HG02938 (cell line): ENCODE measurements at regions not wholly inside any gene's neighbourhood (a gene's known extent, or its start where the extent isn't known, plus 50 kb on each side); places are given as distances from the start of the nearest gene placed in this dataset.

Experiments used
- ATAC-seq: cut with Tn5 transposase; IDR thresholded peaks from one replicate; pipeline ENCODE4 v1.9.1; 2021; ENCODE audit warnings: mild to moderate bottlenecking, moderate library complexity; ENCODE audit not compliant: unreplicated experiment

- ATAC-seq, result no peak
Measured at GRCh38 chr1:201740670-201741111, 88.3 kb upstream of the IPO9 start.

DNA sequence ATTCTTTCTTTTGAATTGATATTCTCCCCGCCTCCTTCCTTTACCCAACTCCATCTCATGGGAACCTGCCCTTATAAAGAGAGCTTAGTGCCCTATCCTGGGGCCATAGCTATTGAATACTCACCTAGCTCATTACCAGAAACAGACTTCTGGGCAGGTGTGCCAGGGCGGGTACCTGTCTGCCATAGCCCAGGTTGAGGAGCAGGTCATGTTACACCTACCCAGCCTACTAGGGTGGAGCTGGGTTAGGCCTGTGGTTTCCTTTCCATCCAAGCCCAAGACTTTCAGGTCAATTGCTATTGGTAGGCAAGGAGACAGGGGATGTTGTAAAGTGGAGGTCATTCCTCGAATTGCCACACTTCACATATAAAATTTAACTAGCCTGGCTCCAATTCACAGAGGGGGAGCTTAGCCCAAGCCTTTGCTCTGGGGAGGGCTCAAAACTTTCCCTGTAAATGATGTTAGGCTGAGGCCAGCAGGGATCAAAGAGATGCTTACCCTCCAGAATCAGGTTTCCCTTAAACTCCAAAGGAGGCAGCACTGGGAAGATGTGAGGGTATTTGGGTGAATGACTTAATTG is 87.1 kb upstream of the IPO9 start:
- no peak for ATAC-seq

- ATAC-seq, result no peak
Measured at GRCh38 chr1:201742476-201742875, 86.5 kb upstream of the IPO9 start.

DNA sequence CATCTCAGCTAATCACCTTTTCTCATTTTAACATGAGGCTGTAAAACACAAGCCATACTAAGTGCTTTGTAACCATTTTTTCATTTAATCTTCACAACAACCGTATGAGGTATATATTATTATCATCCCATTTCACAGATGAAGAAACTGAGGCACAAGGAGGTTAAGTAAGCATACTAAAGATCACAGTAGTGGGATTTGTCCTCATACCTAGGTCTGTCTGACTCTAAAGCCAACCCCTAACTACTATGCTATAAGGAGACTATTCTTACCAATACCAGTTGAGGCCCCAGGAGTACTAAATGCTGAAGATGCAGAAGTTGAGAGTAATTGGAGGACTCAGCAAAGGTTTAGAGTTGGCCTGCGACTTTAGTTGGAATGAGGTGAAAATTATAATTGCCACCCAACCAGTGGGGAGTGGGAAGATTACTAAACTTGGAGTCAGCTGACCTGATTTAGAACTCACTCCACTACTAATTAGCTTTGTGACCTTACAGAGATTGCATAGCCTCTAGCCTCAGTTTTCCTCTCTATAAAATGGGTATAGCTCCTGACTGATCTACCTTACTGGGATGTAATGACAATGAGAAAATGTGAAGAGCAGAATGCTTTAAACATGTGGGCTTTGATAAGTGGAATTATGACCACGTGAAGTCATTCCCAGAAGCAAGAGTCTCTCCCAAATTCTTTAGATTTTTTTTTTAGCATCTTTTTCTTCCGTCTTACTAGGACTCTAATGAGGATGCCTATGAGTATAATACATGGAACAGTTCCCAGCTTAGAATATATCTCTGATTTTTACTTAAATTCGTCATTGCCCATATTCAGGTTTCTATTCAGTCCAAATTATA is 85.8 kb upstream of the IPO9 start:
- ATAC-seq, result no peak

DNA sequence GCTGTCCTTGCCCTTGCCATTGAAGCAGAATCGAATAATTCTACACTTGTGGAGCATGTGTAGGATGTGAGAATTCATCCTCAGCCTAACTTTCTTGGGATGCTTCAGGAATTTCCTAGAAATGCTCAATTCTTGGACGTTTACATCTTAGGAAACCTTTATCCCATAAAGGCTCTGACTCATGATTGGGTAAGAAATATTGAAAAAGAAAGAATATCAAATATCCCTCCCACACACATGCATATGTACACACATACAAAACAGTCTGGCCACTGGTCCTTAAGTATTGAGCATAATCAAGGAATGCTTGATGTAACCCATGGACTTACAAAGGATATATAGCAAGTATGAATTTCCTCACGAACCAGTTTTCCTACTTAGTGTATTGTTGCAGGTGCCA is 83.9 kb upstream of the IPO9 start:
- no peak for ATAC-seq

- ATAC-seq, result no peak
Measured at GRCh38 chr1:201746156-201746555, 82.8 kb upstream of the IPO9 start.

- ATAC-seq, result no peak
Measured at GRCh38 chr1:201747261-201747660, 81.7 kb upstream of the IPO9 start.

- ATAC-seq, result no peak
Measured at GRCh38 chr1:201748335-201748734, 80.6 kb upstream of the IPO9 start.

- no peak for ATAC-seq
Measured at GRCh38 chr1:201749059-201749690, 79.8 kb upstream of the IPO9 start.

DNA sequence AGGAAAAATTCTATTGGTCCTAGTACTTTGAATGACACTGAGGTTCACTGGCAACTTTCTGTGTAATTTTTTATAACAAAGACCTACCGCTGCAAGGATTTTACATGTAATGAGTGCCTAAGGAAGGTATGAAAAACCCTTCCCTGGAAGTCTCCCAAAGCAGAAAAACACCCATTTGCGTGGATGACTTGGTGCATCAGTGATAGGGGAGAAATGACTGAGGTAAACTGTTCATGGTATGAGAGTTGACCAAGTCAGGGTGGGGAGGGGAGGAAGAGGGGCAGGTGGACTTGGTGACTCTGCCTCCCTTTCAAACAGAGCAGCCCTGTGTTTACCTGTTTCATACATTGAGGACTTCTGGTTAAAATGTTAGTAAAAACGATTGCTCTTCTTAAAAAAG is 78.8 kb upstream of the IPO9 start:
- ATAC-seq, result no peak

- ATAC-seq, result no peak
Measured at GRCh38 chr1:201750934-201751333, 78.0 kb upstream of the IPO9 start.

- ATAC-seq, result no peak
Measured at GRCh38 chr1:201751872-201752271, 77.1 kb upstream of the IPO9 start.

DNA sequence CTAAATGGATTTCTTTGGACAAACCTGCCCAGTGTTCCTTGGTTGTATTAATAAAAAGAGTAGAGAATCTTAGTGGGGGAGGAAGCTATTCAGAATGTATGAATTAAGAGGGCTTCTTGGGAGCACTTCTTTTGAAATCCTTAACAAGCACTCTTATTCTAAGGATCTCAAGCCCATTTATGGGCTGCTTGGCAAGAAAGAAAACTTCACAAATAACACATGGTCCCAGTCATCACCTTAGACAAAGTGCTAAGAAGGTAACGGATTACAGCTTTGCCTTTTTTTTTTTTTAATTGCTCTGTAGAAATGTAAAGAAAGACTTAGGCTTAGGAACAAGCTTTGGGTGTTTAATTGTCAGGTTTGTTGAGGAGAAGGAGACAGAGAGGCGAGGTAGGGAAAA is 76.6 kb upstream of the IPO9 start:
- ATAC-seq, result no peak

DNA sequence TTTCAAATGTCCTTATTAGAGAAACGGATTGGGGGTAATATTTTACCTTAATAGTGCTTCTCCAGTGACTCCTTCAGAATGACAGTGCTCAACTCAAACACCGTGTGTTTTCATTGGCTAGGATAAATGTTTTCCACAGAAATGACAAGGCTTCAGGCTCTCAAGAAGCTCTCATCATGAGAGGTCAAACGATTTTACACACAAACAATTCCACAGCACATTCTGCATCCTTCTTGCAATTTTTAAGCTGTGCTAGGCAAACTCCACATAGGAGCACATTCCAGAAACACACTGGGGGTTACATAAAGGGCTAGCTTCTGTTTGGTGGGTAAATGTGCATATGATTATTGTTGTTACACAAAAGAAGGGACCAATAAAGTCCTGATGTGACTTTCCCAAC is 75.5 kb upstream of the IPO9 start:
- ATAC-seq, result no peak

- no peak for ATAC-seq
Measured at GRCh38 chr1:201754353-201754752, 74.6 kb upstream of the IPO9 start.

- no peak for ATAC-seq
Measured at GRCh38 chr1:201755200-201755599, 73.8 kb upstream of the IPO9 start.

- no peak for ATAC-seq
Measured at GRCh38 chr1:201756406-201756805, 72.6 kb upstream of the IPO9 start.

- no peak for ATAC-seq
Measured at GRCh38 chr1:201758499-201759050, 70.4 kb upstream of the IPO9 start.

DNA sequence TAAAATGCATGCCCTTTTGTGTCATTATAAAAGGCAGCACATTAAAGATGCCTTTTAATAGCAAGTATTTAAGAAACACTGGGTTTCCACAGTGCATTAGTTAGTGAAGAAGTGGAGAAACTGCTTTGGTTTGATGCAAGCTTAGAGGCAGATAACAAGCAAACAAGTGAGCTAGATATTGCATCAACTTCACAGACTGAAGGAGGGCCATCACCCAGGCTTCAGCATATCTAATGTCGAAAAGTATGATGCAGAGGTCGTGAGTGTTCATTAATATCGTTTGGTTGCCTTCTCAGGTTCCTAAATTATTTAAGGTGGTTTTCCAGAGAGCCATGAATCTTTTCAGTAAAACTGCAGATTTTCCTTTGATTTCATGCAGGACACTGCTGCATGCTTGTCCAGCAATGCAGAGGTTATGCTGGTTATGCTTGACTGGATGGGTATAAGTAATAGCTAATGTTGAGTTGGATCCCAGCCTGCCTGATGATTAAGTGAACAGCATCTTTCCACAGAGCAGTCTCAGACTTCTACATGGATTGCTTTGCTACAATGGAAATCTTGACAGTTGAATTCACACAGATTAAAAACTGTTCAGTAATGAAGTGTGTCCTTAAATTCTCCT is 69.7 kb upstream of the IPO9 start:
- no peak for ATAC-seq

GRCh38 chr1:201760516-201760915 is 68.4 kb upstream of the IPO9 start:
- no peak for ATAC-seq

- no peak for ATAC-seq
Measured at GRCh38 chr1:201761178-201761577, 67.8 kb upstream of the IPO9 start.
